ENCODE measurements at regions not wholly inside any gene's neighbourhood (a gene's known extent, or its start where the extent isn't known, plus 50 kb on each side); places are given as distances from the start of the nearest gene placed in this dataset.

- no peaks in the 10 kb centered on the region for H3K27me3 ChIP-seq (replicated peaks; ENCODE audit: insufficient read depth, low read length)
- H3K79me2 ChIP-seq (ENCODE audit: low read length), result no peaks in the 10 kb centered on the region
- DNase-seq, result no peak
- no peaks in the 10 kb centered on the region for H3F3A ChIP-seq (ENCODE audit: insufficient read depth, low read length)
- H3K9me3 ChIP-seq (replicated peaks; ENCODE audit: insufficient read depth, low read length), result no peaks in the 10 kb centered on the region
- H3K4me3 ChIP-seq (ENCODE audit: low read length), result no peak overlapping the region
- no peak overlapping the region for H2AFZ ChIP-seq (ENCODE audit: low read length)
- H3K27ac ChIP-seq (ENCODE audit: low read length), result no peak overlapping the region
- no peaks in the 10 kb centered on the region for H3K9me2 ChIP-seq (replicated peaks; ENCODE audit: insufficient read depth, low read length)
- H3K36me3 ChIP-seq (replicated peaks; ENCODE audit: insufficient read depth, low read length), result no peaks in the 10 kb centered on the region
- no peaks in the 10 kb centered on the region for H3K4me1 ChIP-seq (ENCODE audit: low read length)
- no peaks in the 10 kb centered on the region for H4K20me1 ChIP-seq (ENCODE audit: insufficient read depth, low read length)
- TF ChIP-seq CTCF (IDR thresholded peaks at IDR 0.05; ENCODE audit: low read length), result no peak
- no peak for TF ChIP-seq EZH2phosphoT487 (IDR thresholded peaks at IDR 0.05; ENCODE audit: low read length)
- H3K9ac ChIP-seq (ENCODE audit: low read length), result no peak overlapping the region
- no peak overlapping the region for H3K4me2 ChIP-seq (ENCODE audit: low read depth, low read length)
Observed at GRCh38 chr6:140533526-140533925, 1159.1 kb upstream of the CITED2 start.

DNA sequence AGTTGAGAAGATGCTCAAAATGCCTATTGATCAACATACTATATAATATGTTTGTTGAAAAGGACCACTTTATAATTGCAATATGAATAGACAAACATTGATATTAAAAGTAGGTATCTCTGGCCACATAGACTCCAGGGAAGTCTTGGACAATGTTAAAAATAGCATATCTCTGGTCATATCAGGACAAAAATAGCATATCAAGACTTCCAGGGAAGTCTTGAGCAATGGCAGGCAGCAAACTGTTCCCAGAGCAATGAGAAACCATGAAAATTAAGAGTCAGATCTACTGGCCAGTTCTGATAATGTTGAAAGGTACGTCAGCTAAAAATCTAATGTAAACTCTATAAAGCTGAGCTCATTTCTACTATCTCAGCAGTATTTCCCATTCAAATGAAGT lies 1130.3 kb upstream of the CITED2 start:
- Histone ChIP-seq H3K4me1 (ENCODE audit: low read length) (no peaks in the 10 kb centered on the region), H3K79me2 (ENCODE audit: low read length) (no peaks in the 10 kb centered on the region), H3K4me2 (ENCODE audit: low read depth, low read length) (no peak overlapping the region), H3K9me2 (replicated peaks; ENCODE audit: insufficient read depth, low read length) (0 out of 2 replicates have a peak, but pooled peaks cover 2% of the 10 kb centered on the region), H3K9ac (ENCODE audit: low read length) (no peak overlapping the region), H4K20me1 (ENCODE audit: insufficient read depth, low read length) (no peaks in the 10 kb centered on the region), H3K27me3 (replicated peaks; ENCODE audit: insufficient read depth, low read length) (no peaks in the 10 kb centered on the region), H3K4me3 (ENCODE audit: low read length) (no peak overlapping the region), H3K36me3 (replicated peaks; ENCODE audit: insufficient read depth, low read length) (no peaks in the 10 kb centered on the region), H3F3A (ENCODE audit: insufficient read depth, low read length) (no peaks in the 10 kb centered on the region), H3K27ac (ENCODE audit: low read length) (no peak overlapping the region), H3K9me3 (replicated peaks; ENCODE audit: insufficient read depth, low read length) (no peaks in the 10 kb centered on the region), H2AFZ (ENCODE audit: low read length) (no peak overlapping the region)
- TF ChIP-seq CTCF (IDR thresholded peaks at IDR 0.05; ENCODE audit: low read length) (no peak), EZH2phosphoT487 (IDR thresholded peaks at IDR 0.05; ENCODE audit: low read length) (no peak), EZH2 (optimal IDR thresholded peaks at IDR 0.05; ENCODE audit: low read depth, low read length) (no peak)
- DNase-seq, result no peak

GRCh38 chr6:140500849-140501248 lies 1126.4 kb upstream of the CITED2 start:
- TF ChIP-seq CTCF (IDR thresholded peaks at IDR 0.05; ENCODE audit: low read length), result no peak
- TF ChIP-seq EZH2 (optimal IDR thresholded peaks at IDR 0.05; ENCODE audit: low read depth, low read length), result no peak
- TF ChIP-seq EZH2phosphoT487 (IDR thresholded peaks at IDR 0.05; ENCODE audit: low read length), result no peak
- Histone ChIP-seq H4K20me1 (ENCODE audit: insufficient read depth, low read length) (no peaks in the 10 kb centered on the region), H3K9me3 (replicated peaks; ENCODE audit: insufficient read depth, low read length) (no peaks in the 10 kb centered on the region), H3K4me3 (ENCODE audit: low read length) (no peak overlapping the region), H3K79me2 (ENCODE audit: low read length) (no peaks in the 10 kb centered on the region), H3K27ac (ENCODE audit: low read length) (no peak overlapping the region), H3F3A (ENCODE audit: insufficient read depth, low read length) (no peaks in the 10 kb centered on the region), H3K36me3 (replicated peaks; ENCODE audit: insufficient read depth, low read length) (no peaks in the 10 kb centered on the region), H2AFZ (ENCODE audit: low read length) (no peak overlapping the region), H3K9me2 (replicated peaks; ENCODE audit: insufficient read depth, low read length) (no peaks in the 10 kb centered on the region), H3K27me3 (replicated peaks; ENCODE audit: insufficient read depth, low read length) (no peaks in the 10 kb centered on the region), H3K4me1 (ENCODE audit: low read length) (no peaks in the 10 kb centered on the region), H3K4me2 (ENCODE audit: low read depth, low read length) (no peak overlapping the region), H3K9ac (ENCODE audit: low read length) (no peak overlapping the region)
- no peak for DNase-seq
